Gastrocnemius medialis (tissue), 4 donors: ENCODE measurements at regions not wholly inside any gene's neighbourhood (a gene's known extent, or its start where the extent isn't known, plus 50 kb on each side); places are given as distances from the start of the nearest gene placed in this dataset.

ENCODE experiments used
- ATAC-seq, 2 donors: fragments of 150-250 bp; one replicate each; pipeline ENCODE4 v1.9.1; 2016
- DNase-seq, 2 donors: peaks; one replicate each; pipeline ENCODE4 v3.0.0-alpha.2; 2019
- H3K27ac ChIP-seq, 4 donors: fragments of 200-600 bp; sonication (generic); 1 replicate in 1 of 4; 2 replicates in 3 of 4; pipeline ENCODE4 v1.5.1; 2016 to 2018; ENCODE audit warnings: mild to moderate bottlenecking in 2 of 4, moderate library complexity in 1 of 4
- H3K27me3 ChIP-seq, 3 donors: fragments of 200-600 bp; sonication (generic) in 2 of 3; 1 replicate in 1 of 3; 2 replicates in 2 of 3; pipeline versions ENCODE4 v1.5.1 to v1.6.0; 2016 to 2019; ENCODE audit warnings: mild to moderate bottlenecking in 1 of 3, moderate library complexity in 1 of 3
- H3K36me3 ChIP-seq, 2 donors: fragments of 200-600 bp; sonication (generic) in 1 of 2; one replicate each; pipeline ENCODE4 v1.5.1; 2017 to 2018
- H3K4me1 ChIP-seq, 2 donors: fragments of 200-600 bp; sonication (generic) in 1 of 2; one replicate each; pipeline ENCODE4 v1.5.1; 2016 to 2017; ENCODE audit warnings: mild to moderate bottlenecking in 2 of 2
- H3K4me3 ChIP-seq, 4 donors: fragments of 200-600 bp; sonication (generic) in 3 of 4; 1 replicate in 1 of 4; 2 replicates in 3 of 4; pipeline ENCODE4 v1.5.1; 2016 to 2019; ENCODE audit warnings: mild to moderate bottlenecking in 2 of 4
- H3K9me3 ChIP-seq, 3 donors: fragments of 200-600 bp; sonication (generic) in 2 of 3; 1 replicate in 1 of 3; 2 replicates in 2 of 3; pipeline ENCODE4 v1.5.1; 2016 to 2019
- CTCF ChIP-seq, 5 experiments: fragments of 450-650 bp in 3 of 5; fragments of 200-600 bp in 2 of 5; sonication (generic) in 2 of 5; IDR thresholded peaks in 4 of 5; conservative IDR thresholded peaks in 1 of 5; 1 replicate in 4 of 5; 2 replicates in 1 of 5; pipeline ENCODE4 v1.5.1; 2016 to 2019; ENCODE audit warnings: antibody characterized with exemption in 5 of 5, mild to moderate bottlenecking in 3 of 5, moderate library complexity in 3 of 5
- POLR2A ChIP-seq, 2 donors: fragments of 450-650 bp; IDR thresholded peaks; one replicate each; pipeline ENCODE4 v1.6.1; 2017; ENCODE audit warnings: antibody characterized with exemption in 2 of 2, mild to moderate bottlenecking in 2 of 2, moderate library complexity in 2 of 2
- in situ Hi-C, 4 donors: fragments of 200-750 bp; cut with MboI; loops; one replicate each; pipeline versions ENCODE4 v1.15.0 to v1.8.0; 2017; ENCODE audit warnings: low sequenced_read_pairs in 4 of 4
- intact Hi-C: fragments of 100-400 bp; cut with DNase I; formaldehyde crosslinking; loops from one replicate; pipeline ENCODE4 v1.15.1; 2023; ENCODE audit warnings: low total_unique reads

- ATAC-seq, result no peak
- no peaks in the 10 kb centered on the region for H3K9me3 ChIP-seq
- H3K27ac ChIP-seq, result no peak overlapping the region
- H3K4me1 ChIP-seq, result no peaks in the 10 kb centered on the region
- H3K27me3 ChIP-seq, result no peaks in the 10 kb centered on the region
- no peak for DNase-seq
- H3K4me3 ChIP-seq, result no peak overlapping the region
- TF ChIP-seq POLR2A (IDR thresholded peaks at IDR 0.05) (no peak), CTCF (IDR thresholded peaks at IDR 0.05 in 4 of 5, conservative IDR thresholded peaks at IDR 0.05 in 1 of 5) (no peak)
- H3K36me3 ChIP-seq, result no peaks in the 10 kb centered on the region
- intact Hi-C loops, result no loop called here
- in situ Hi-C loops, result no loop called here
These were observed 97.9 kb upstream of the CPEB4 start for GRCh38 chr5:173790177-173790719.

- ATAC-seq (no peak), DNase-seq (peak in 1 of 2 donors; percentile 10)
- TF ChIP-seq POLR2A (IDR thresholded peaks at IDR 0.05), result no peak
- no peak for TF ChIP-seq CTCF (IDR thresholded peaks at IDR 0.05 in 4 of 5, conservative IDR thresholded peaks at IDR 0.05 in 1 of 5)
- Histone ChIP-seq H3K36me3 (no peaks in the 10 kb centered on the region), H3K9me3 (no peaks in the 10 kb centered on the region), H3K27ac (no peak overlapping the region), H3K4me3 (no peak overlapping the region), H3K4me1 (no peaks in the 10 kb centered on the region), H3K27me3 (no peaks in the 10 kb centered on the region)
- in situ Hi-C loops (no loop called here), intact Hi-C loops (no loop called here)
These were observed 97.2 kb upstream of the CPEB4 start for GRCh38 chr5:173790836-173791546.

- H3K36me3 ChIP-seq, result no peaks in the 10 kb centered on the region
- H3K9me3 ChIP-seq, result no peaks in the 10 kb centered on the region
- no peaks in the 10 kb centered on the region for H3K4me1 ChIP-seq
- no peak overlapping the region for H3K27ac ChIP-seq
- H3K4me3 ChIP-seq, result no peak overlapping the region
- DNase-seq (no peak), ATAC-seq (no peak)
- in situ Hi-C loops (no loop called here), intact Hi-C loops (no loop called here)
- no peak for TF ChIP-seq CTCF (IDR thresholded peaks at IDR 0.05 in 4 of 5, conservative IDR thresholded peaks at IDR 0.05 in 1 of 5)
- TF ChIP-seq POLR2A (IDR thresholded peaks at IDR 0.05), result no peak
- no peaks in the 10 kb centered on the region for H3K27me3 ChIP-seq
These were observed 96.3 kb upstream of the CPEB4 start for GRCh38 chr5:173791878-173792277.

- H3K27me3 ChIP-seq, result no peaks in the 10 kb centered on the region
- no peak for ATAC-seq
- H3K4me3 ChIP-seq, result no peak overlapping the region
- H3K27ac ChIP-seq, result no peak overlapping the region
- H3K36me3 ChIP-seq, result no peaks in the 10 kb centered on the region
- no peaks in the 10 kb centered on the region for H3K4me1 ChIP-seq
- no peak for TF ChIP-seq CTCF (IDR thresholded peaks at IDR 0.05 in 4 of 5, conservative IDR thresholded peaks at IDR 0.05 in 1 of 5)
- TF ChIP-seq POLR2A (IDR thresholded peaks at IDR 0.05), result no peak
- intact Hi-C loops, result no loop called here
- DNase-seq, result no peak
- H3K9me3 ChIP-seq, result no peaks in the 10 kb centered on the region
- in situ Hi-C loops, result no loop called here
These were observed 95.2 kb upstream of the CPEB4 start for GRCh38 chr5:173792781-173793547.
